ENCODE measurements at regions not wholly inside any gene's neighbourhood (a gene's known extent, or its start where the extent isn't known, plus 50 kb on each side); places are given as distances from the start of the nearest gene placed in this dataset.

- TF ChIP-seq TCF4 (CRISPR knock-in tag; IDR thresholded peaks at IDR 0.05; ENCODE audit: borderline replicate concordance) = no peak
- TF ChIP-seq TOX (CRISPR knock-in tag; IDR thresholded peaks at IDR 0.05; ENCODE audit: borderline replicate concordance) = no peak
- no peak for ATAC-seq
Measured at GRCh38 chr4:35897808-35898207, 346.5 kb downstream of the ARAP2 start.

GRCh38 chr4:35900286-35901243, 343.7 kb downstream of the ARAP2 start:
- no peak for ATAC-seq
- no peak for TF ChIP-seq TCF4 (CRISPR knock-in tag; IDR thresholded peaks at IDR 0.05; ENCODE audit: borderline replicate concordance)
- TF ChIP-seq ZNF565 (CRISPR knock-in tag; conservative IDR thresholded peaks at IDR 0.05; ENCODE audit: low read depth) = no peak
- TF ChIP-seq, protein P1, sequence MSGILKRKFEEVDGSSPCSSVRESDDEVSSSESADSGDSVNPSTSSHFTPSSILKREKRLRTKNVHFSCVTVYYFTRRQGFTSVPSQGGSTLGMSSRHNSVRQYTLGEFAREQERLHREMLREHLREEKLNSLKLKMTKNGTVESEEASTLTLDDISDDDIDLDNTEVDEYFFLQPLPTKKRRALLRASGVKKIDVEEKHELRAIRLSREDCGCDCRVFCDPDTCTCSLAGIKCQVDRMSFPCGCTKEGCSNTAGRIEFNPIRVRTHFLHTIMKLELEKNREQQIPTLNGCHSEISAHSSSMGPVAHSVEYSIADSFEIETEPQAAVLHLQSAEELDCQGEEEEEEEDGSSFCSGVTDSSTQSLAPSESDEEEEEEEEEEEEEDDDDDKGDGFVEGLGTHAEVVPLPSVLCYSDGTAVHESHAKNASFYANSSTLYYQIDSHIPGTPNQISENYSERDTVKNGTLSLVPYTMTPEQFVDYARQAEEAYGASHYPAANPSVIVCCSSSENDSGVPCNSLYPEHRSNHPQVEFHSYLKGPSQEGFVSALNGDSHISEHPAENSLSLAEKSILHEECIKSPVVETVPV (CRISPR knock-in tag; IDR thresholded peaks at IDR 0.05) = no peak
- no peak for TF ChIP-seq GLIS3 (CRISPR knock-in tag; IDR thresholded peaks at IDR 0.05)
- no peak for TF ChIP-seq ZFP30 (CRISPR knock-in tag; IDR thresholded peaks at IDR 0.05)
- no peak for TF ChIP-seq TOX (CRISPR knock-in tag; IDR thresholded peaks at IDR 0.05; ENCODE audit: borderline replicate concordance)
- TF ChIP-seq ZFP3 (CRISPR knock-in tag; IDR thresholded peaks at IDR 0.05) = no peak
- TF ChIP-seq RARB (CRISPR knock-in tag; IDR thresholded peaks at IDR 0.05) = no peak
- no peak for TF ChIP-seq ZC3H10 (CRISPR knock-in tag; IDR thresholded peaks at IDR 0.05)

- TF ChIP-seq ZNF565 (CRISPR knock-in tag; conservative IDR thresholded peaks at IDR 0.05; ENCODE audit: low read depth) (no peak), ZNF8 (CRISPR knock-in tag; IDR thresholded peaks at IDR 0.05) (no peak), POU6F1 (CRISPR knock-in tag; IDR thresholded peaks at IDR 0.05; ENCODE audit: borderline replicate concordance, low read depth) (no peak), RARB (CRISPR knock-in tag; IDR thresholded peaks at IDR 0.05) (no peak), BACH2 (CRISPR knock-in tag; IDR thresholded peaks at IDR 0.05; ENCODE audit: borderline replicate concordance) (no peak), ESRRG (CRISPR knock-in tag; IDR thresholded peaks at IDR 0.05) (no peak), TCF4 (CRISPR knock-in tag; IDR thresholded peaks at IDR 0.05; ENCODE audit: borderline replicate concordance) (no peak)
- no peak for ATAC-seq
Measured at GRCh38 chr4:35912174-35912573, 332.1 kb downstream of the ARAP2 start.

GRCh38 chr4:35918491-35918977, 325.8 kb downstream of the ARAP2 start:
- no peak for ATAC-seq
- TF ChIP-seq POU6F1 (CRISPR knock-in tag; IDR thresholded peaks at IDR 0.05; ENCODE audit: borderline replicate concordance, low read depth) = no peak
- no peak for TF ChIP-seq SNAI2 (CRISPR knock-in tag; IDR thresholded peaks at IDR 0.05)
- TF ChIP-seq ZNF565 (CRISPR knock-in tag; conservative IDR thresholded peaks at IDR 0.05; ENCODE audit: low read depth) = no peak
- no peak for TF ChIP-seq CSDC2 (CRISPR knock-in tag; IDR thresholded peaks at IDR 0.05)

DNA sequence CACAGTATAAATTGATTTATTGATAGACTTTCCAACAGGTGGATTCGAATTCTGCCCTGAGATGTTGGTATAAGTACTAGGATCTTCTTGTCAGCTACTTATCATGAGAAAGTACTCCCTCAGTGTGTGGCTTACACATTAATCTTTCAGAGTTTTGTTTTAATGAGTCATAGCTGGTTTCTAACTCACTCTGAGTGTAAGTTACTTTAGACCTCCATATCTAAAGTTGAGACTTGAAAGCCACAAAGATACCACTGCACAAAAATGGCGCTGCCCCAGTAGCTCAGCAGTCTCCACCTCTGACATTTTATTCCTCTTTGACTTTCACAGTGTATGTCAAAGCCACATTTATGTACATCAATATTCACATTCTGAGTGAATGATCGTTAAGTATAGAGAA, 318.5 kb downstream of the ARAP2 start:
- ATAC-seq = no peak
- TF ChIP-seq, protein P1 (CRISPR knock-in tag; IDR thresholded peaks at IDR 0.05) = no peak

DNA sequence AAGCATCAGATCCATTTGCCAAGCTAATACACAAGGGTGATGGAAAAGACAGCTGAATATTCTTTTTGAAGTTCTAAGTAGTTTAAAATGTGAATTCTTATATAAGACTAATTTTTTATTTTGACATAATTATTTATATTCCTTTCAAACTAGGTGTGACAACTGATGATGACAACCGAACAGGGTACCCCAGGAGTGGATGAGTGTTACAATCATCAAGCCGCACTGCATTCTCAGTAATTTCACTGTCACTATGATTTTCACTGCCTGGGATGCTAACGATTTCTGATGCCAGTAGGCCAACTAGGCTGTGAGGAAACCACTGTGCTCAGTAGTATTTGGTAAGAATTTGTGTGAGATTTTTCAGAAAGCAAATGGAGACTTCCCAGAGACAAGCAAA, 317.5 kb downstream of the ARAP2 start:
- ATAC-seq = no peak
- TF ChIP-seq GLIS3 (CRISPR knock-in tag; IDR thresholded peaks at IDR 0.05) = no peak
- no peak for TF ChIP-seq PPARA (CRISPR knock-in tag; IDR thresholded peaks at IDR 0.05; ENCODE audit: borderline replicate concordance)
- TF ChIP-seq CSDC2 (CRISPR knock-in tag; IDR thresholded peaks at IDR 0.05) = no peak

Data from SK-N-SH treated with all-trans-retinoic acid at 6 μM for 48 hours (cell line).